ENCODE measurements at regions not wholly inside any gene's neighbourhood (a gene's known extent, or its start where the extent isn't known, plus 50 kb on each side); places are given as distances from the start of the nearest gene placed in this dataset.
"Not testable (repeated sequence)": the region's sequence is repeated elsewhere in the genome, so short reads cannot be mapped to it uniquely, and the experiment has no call there.

DNA sequence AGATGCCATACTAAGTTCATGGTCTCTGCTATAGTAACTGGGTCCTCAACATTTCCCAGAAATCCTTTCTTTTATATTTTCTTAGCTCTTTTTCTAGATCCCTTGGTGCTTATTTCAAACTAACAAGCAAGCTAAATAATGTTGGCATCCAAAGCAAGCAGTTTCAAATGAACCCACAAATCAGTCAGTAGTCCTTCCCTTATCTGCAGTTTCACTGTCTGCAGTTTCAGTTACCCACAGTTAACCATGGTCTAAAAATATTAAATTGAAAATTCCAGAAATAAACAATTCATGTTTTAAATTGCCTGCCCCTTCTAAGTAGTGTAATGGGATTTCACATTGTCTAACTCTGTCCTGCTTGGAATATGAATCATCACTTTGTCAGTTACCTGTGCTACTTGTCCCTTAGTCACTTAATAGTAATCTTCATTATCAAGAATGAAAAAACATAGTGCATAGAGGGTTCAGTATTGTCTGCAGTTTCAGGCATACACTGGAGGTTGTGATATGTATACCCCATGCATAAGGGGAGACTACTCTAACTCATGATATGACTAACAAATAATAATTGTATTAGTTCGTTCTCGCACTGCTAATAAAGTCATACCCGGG lies 633.7 kb downstream of the MECOM start:
- DNase-seq: no peak

DNA sequence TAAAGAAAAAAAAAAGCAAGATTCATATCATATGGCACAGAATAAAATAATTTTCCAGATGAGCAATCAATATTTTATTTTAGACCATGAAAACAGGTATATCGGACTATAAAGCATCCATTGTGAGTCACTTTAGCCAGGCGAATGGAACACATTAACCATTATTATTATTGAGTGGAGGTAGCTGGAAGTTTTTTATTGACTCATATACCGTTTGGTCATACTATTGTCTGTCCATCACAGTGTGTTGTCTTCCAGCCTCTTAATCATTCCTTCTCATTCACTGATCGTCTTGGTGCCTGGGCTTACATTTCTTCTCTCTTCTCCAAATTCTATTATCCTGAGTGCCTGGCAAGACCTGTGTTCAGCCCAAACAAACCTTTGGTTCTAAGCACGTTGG lies 634.8 kb downstream of the MECOM start:
- DNase-seq: no peak

DNA sequence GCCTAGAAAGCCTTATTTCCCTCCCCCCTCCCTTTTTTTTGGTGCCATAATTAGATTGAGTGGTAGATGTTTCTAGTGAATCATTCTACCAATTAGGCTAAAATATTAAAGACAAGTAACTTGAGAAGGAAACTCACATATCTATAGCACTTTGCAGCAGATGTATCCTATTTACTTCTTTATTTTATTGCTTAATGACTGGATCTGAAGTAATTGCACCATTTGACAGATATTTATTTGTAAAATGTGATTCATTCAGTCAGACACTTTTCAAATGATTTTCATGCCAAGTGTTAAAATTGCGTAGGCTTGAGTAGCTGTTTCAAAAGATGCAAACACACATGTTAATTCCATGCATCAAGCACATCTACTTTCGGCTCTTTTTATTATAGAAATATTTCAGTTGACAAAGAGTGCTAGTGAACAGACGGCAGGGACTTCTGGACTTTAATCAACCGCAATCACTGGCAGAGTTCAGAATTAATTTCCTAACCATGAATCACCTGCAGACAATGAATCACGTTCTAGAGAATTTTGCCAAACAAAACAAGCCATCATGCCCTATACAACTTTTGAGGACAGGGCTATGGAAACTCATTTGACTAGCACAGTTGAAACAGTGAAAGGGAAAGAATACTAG lies 636.8 kb downstream of the MECOM start:
- no peak for DNase-seq

DNA sequence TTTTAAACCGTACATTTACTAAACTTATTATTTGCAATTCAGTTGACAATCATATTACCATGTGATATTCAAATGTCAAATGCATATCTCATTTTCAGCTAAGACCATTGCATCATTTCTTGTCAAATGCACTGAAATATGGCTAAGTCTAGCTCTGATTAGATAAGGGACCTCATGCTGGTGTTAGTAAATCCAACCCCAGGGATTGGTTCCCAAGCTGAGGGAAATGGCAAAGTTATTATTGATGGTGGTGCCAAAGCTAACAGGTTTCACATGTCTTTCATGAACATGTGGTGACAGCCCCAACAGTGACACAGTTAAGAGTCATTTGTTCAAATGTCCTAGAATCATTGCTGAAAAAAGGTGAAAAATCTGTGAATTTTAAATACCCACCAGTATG lies 641.1 kb downstream of the MECOM start:
- no peak for DNase-seq

DNA sequence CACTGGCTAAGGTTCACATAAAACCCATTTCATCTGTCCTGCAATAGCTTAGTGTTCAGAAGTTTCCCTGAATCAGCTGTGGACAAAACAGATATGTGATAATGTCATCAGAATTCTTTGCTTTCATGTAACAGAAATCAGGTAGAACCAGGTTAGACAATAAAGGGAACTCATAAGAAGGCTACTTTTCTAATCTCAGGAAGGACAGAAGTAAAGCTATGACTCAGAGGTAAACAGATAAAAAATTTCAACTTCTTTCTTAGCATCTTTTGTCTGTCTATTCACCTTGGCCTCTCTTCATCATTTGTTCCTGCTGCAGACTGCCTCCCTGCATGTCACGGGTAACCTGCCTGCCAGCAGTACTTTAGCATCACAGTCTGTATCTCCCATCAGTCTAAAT lies 643.1 kb downstream of the MECOM start:
- no peak for DNase-seq

DNA sequence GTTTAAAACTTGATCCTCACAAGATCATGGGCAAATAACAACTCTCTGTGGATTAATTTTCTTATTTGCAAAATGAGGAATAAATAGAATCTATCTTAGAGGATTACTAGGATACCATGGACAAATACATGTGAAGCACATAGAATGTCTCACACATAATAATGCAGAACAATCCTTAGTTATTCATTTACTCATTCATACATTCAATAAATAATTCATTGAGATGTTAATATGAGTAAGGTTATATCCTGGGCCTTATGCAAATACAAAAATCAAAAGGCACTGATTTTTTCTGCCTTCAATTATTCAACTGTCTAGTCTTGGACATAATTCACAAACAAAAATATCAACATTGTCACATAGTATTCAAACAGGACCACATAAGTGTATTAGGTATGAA lies 654.1 kb downstream of the MECOM start:
- DNase-seq: no peak

DNA sequence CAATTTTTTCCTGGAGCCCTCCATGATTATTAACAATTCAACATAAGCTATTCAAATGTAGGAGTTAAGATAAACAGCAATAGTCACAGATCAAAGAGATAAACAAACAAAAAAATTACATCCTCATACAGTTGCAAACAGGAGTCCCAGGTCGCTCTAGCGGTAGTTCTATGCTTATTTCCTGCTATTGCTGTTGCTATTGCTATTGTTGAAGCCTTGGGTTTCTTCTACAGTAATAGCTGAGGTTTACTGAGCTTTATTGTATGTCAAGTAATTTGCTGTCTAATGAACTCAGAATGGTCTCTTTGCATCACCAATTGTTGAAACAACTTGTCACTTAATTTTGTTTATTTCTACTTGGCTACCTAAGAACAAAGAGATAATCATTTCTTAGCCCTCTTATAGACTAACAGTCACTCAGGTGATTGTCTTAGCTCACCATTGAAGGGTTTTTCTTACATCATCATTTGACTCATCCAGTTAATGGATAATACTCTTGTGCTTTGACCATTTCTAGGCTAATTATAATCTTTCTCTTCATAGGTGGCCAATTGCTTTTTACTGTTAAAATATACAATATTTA lies 654.6 kb downstream of the MECOM start:
- no peak for DNase-seq

DNA sequence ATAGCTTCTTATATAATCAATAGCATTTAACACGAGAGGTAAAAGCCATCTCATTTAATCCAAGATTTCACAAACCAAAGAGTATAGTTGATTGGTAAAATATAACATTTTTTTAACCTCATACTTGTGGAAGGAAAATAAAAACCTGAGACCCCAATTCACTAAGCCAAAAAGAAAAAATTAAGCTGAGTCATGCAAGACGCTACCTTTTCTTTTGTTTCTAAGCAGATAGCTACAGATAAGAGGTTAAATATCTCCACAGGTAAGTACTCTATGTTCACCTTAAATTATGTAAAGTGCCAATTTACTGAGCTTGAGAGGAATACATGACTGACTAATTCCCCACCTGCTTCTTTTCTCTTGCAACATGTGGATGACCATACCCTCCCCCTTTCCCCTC lies 656.4 kb downstream of the MECOM start:
- DNase-seq: no peak

DNA sequence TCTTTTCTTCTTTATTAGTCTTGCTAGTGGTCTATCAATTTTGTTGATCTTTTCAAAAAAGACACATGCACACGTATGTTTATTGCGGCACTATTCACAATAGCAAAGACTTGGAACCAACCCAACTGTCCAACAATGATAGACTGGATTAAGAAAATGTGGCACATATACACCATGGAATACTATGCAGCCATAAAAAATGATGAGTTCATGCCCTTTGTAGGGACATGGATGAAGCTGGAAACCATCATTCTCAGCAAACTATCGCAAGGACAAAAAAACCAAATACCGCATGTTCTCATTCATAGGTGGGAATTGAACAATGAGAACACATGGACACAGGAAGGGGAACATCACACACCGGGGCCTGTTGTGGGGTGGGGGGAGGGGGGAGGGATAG lies 657.1 kb downstream of the MECOM start:
- not testable (repeated sequence) for DNase-seq

DNA sequence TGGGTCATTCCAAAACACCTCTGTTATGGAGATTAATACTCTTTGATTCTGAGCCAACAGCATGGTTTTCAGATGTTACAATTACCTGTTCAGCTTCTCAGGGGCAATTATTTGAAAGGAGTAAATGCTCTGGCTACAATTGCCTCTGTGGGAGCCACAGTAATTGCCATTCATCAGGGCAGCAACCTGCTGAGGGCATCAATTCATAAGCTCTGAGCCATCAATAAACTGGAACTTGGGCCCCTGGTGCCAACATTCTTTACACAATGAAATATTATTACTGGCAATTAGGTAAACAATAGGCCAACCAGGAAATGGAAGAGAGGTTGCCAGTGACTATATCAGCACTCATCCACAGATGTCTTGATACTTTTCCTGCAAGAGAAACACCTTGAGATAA lies 660.8 kb downstream of the MECOM start:
- no peak for DNase-seq

DNA sequence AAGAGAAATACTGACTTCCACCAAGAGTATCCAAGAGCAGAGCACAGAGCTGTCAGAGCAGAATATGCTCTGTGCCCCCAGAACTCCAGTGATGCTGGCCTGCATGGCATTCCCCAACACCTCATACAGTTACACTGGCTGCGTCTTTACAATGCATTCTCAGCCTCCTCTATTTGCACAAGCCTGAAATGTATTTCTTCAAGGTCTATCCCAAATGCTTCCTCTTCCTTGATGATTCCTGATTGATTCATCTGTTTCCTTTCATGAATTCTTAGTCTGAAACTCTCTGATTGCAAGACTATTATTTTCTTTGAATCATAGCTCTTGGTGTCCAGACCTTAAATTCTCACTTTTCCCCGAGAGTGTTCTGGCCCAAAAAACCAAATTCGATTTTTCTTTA lies 664.7 kb downstream of the MECOM start:
- DNase-seq: no peak

DNA sequence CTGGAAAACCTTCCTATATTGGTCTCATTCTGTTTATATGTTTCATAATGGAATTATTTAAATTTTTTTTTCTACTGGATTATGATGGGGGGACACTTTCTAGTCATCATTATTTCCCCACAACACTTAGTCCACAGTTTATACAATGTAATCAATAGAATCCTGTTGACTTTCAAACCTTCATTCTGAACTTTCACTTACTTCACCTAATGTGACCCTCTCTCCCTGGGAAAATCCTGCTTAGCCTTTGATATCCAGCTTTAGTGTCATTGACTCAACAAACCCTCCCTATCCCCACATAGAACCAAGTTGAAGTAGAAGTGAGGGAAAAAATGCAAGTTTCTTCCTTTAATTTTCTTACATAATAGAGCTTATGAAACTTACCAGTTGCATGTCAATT lies 666.0 kb downstream of the MECOM start:
- DNase-seq: no peak

DNA sequence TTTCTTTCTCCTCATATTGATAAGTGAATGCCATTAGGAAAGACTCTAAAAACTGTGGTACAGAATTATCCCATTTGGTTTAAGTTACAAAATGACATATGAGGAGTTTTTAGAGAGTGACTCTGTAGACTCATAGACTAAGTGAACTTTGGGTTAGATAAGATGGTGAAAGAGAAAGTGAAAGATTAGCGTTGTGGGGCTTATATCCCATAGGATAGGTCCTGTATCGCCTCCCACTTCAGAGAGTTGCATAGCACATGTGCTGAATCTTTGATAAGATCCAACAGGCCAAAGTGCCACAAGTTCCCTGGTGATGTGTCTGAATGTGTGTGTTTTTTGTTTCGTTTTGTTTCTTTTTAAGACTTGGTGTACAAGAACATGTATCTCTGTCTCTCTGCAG lies 666.9 kb downstream of the MECOM start:
- no peak for DNase-seq

DNA sequence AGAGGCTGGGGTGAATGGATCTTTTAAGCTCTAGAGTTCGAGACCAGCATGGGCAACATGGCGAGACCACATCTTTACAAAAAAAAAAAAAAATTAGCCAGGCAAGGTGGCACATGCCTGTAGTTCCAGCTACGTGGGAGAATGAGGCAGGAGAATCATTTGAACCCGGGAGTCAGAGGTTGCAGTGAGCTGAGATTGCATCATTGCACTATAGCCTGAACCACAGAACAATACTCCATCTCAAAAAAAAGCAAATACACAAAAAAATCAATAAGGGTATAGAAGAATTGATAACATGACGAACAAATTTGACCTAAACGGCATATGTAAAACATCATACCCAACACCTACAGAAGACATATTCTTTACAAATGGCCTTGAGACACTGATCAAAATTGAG lies 668.4 kb downstream of the MECOM start:
- no peak for DNase-seq

DNA sequence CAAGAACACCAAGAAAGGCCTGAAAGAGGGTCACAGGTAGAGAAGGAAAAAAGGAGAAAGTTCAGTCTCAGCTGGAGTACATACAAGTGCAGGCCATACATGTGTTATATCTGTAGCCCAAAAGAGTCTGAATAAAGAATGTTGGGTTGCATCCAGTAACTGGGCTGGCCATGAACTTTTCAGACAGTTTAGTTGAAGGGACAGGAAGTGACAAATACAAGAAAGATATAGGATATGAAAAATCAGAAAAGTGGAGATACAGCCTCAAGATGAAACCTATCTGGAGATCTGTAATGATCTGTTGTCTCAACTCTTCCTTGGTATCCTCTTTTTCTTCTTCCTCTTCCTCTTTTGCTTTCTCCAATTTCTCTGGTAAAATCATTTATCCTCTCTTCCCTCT lies 671.7 kb downstream of the MECOM start:
- DNase-seq: no peak

DNA sequence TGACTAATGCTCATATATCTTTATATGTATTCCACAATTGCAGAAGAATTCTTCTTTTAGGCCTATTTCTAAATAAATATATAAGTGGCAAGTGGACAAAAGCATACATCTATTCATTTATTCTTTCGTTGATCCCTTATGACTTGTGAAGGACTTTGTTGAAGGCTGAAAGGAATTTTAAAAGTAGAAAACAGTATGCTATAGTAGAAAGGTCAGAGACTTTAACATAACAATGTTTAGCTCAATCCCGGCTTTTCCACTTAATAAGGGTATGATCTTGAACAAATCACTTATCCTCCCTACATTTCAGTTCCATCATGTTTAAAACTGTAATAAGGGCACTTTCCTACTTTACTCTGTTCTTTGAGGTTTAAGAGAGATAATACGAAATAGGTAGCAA lies 672.9 kb downstream of the MECOM start:
- no peak for DNase-seq

DNA sequence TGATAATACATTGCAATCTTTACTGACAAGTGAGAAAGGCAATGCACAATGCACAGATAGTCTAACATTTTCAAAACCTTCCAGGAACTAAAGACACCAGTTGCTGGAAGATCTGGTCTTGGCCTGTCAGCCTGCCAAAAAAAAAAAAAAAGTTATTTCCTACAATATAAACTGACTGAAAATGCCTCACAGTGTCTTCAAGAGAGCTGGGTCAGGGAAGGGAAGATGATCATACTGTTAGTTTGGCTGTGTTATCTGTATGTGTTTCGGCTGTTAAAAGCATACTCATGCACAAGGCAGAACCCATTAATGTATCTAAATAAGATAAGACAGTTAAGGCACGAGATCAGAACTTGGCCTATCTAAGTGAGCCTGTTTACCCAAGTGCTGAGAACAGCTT lies 673.4 kb downstream of the MECOM start:
- DNase-seq: no peak

DNA sequence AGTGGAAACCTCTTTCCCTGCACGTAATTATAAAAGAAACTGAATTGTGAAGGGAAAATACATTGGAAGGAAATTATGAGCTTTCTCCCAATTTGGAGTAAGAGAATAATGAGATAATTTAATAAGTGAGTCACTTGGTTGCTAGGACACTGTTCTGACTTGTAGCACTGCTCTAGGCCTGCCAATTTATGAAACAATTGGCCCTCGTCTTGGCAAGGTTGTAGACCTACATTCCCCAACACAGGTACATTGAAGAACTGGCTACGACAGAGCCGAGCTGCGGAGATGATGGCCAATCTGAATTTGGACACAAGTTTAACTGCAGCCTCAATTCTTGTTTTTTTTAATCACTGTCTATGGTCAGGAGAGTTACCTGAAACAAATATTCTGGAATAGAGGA lies 674.1 kb downstream of the MECOM start:
- no peak for DNase-seq

DNA sequence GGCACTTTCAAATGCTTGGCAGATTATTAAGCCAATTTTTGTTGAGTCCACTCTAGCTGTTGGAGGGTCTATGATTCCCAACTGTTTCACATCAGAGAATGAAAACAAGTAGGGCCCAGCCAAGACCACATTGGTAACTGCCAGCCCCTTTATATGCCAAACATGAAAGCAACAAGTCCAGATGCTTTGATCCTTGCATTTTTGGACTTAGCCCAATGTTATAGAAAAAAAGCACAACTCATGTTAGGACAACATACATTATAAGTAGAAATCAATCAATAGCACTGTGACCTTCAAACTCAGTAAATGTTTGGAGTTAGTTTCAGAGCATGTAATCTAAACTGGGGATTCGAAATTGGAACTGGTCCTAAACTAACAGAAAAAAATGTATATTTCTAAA lies 674.7 kb downstream of the MECOM start:
- DNase-seq: no peak

DNA sequence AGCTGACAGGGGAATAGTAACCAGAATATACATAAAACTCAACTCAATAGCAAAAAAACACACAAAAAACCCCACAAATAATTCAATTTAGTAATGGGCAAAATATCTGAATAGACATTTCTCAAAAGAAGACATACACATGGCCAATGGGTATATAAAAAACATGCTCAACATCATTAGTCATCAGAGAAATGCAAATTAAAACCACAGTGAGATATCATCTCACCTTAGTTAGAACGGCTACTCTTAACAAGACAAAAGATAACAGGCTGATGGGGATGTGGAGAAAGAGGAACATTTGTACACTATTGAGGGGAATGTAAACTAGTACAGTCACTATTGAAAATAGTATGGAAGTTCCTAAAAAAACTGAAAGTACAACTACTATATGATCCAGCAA lies 678.6 kb downstream of the MECOM start:
- no peak for DNase-seq

DNA sequence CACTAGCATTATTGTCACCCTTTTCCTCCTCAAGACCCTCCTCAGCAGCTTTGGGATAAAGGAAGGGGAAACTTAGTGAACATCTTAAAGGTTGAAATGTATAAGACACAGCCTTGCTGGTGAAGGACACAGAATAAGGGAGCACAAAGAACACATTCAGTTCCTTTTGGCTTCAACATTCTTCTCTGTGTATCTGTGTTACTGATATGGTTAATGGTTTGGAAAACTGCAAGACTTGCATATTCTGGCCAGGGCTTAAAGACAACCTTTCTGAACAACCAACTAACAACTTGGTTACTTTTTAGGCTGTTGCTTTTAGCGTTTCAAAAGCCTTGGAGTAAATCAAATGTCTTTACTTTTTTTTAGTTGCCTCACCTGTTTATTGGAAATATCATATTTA lies 680.5 kb downstream of the MECOM start:
- DNase-seq: no peak

DNA sequence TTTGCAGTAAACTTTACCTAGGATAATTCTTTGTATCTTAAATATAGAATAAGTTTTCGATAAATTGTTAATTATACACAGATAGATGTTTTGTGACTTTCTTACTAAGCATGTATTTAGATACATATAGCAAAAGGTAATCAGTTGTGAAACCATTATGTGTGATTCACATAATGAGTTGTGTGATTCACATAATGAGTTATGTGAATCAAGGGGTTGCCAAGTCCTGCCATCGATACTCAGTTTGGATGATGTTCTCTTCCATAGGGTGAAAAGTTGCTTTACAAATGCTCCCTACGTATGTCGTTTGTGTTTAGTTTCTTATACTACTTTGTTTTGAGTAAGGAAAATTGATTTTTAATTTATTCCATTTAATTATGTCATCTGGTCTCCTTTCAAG lies 682.1 kb downstream of the MECOM start:
- DNase-seq: no peak

DNA sequence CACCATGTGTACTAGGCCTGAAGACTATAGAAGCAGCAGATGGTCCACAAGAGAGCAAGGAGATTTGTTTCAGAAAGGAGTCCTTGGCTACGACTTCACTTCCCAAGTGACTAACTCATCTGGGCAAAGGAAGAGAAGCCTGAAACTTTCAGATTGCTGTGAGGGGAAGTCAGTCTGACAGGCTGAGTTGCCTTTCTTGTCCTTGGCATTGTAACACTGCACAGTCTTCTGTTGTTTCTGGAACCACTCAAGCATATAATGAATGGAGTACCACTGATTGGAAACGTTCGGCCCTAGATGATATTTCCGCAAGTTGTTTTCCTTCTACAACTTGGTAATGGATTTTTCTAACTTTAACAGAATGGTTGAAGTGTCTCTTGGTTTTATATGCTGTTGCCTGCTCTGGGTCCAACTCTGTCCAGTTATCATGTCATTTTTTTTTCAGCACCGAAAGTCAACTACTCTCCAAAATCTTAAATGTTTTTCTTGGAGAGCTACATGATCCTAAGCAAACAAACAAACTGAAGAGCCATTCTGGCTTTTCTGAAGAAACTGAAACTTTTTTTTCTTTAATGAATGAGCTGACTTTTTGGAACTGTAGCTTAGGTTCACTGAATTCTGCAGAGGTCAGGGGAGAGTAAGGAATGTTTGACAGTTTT lies 685.7 kb downstream of the MECOM start:
- DNase-seq: no peak

DNA sequence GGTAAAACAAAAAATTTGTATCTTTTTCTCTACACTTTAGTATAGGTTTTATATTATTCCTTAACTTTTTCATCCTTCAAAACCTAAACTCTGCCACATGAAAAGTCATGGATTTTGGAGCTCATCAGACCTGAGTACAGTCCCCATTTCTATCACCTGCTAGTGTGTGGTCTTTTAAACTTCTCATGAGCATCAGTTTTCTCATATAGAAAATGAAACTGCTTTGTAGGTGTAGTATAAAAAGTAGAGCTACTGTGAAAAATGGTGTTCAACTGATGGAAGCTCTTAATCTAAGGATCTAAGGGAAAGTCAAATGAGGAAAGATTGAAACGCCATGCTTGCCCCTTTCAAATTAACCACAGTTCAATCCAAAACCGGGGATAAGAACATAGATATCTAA lies 686.5 kb downstream of the MECOM start:
- DNase-seq: no peak

DNA sequence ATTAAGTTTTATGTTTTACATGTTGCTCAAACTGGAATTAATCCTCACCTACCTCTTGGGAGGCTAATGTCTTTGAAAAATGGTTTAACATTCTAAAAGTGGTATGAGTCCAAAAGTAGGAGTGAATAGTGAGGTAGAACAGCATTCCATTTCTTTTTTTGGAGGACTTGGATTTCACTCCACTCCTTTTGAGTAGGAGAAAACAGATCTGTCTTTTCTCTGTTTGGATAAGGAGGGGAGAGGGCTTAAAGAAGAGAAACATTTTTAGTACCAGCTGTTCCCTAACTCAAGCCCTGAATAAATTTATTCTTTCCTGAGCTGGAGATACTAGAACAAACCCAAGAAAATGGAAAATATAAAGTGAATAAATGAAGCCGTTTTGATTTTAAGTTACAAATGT lies 687.9 kb downstream of the MECOM start:
- no peak for DNase-seq

Measured in NCI-H510A (cell line).